ENCODE measurements at regions not wholly inside any gene's neighbourhood (a gene's known extent, or its start where the extent isn't known, plus 50 kb on each side); places are given as distances from the start of the nearest gene placed in this dataset.

DNA sequence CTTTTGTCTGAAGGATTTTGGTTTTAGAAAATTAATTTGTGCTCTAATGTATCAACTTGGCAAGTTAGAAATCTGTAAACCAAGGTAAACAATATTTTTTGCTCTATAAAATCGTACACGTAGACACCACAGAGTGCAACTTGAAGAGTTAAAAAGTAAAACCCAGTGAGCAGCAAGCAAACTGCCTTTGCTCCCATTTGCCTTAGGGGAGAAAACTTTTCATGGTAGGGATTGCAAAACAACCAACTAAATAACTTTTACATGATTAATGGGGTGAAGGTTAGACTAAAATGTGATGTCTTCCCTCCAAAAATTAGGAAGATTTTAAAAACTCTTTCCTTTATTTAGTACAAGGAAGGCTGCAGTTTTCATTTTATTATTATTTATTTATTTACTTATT, 224.2 kb upstream of the LYZL1 start:
- Histone ChIP-seq H4K20me1 (ENCODE audit: insufficient read depth, low read length) (no peaks in the 10 kb centered on the region), H3K4me1 (ENCODE audit: low read length) (no peaks in the 10 kb centered on the region)

DNA sequence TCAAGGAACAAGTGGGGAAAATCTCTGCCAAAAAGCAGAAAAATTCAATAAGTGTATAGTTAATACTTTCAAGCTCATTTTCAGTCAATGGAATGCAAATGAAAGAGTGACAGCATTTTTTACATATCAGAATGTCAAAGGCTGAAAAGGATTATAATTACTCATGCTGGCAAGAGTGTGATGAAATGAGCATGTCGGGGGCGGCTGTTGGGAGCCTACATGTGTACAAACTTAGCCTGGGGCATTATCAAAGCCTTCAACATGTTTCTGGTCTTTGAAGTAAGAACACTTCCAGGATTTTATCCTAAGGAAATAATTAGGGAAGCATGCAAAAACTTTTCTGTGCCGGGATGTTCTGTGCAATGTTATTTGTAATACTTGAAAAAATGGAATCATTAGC, 221.7 kb upstream of the LYZL1 start:
- Histone ChIP-seq H3K27me3 (replicated peaks; ENCODE audit: insufficient read depth, low read length) (no peaks in the 10 kb centered on the region), H3K27ac (ENCODE audit: low read length) (no peak overlapping the region), H3F3A (ENCODE audit: insufficient read depth, low read length) (no peaks in the 10 kb centered on the region), H3K79me2 (ENCODE audit: low read length) (no peaks in the 10 kb centered on the region), H3K4me2 (ENCODE audit: low read depth, low read length) (no peak overlapping the region), H3K9ac (ENCODE audit: low read length) (no peak overlapping the region), H3K9me2 (replicated peaks; ENCODE audit: insufficient read depth, low read length) (no peaks in the 10 kb centered on the region), H2AFZ (ENCODE audit: low read length) (no peak overlapping the region), H3K4me3 (ENCODE audit: low read length) (no peak overlapping the region), H4K20me1 (ENCODE audit: insufficient read depth, low read length) (no peaks in the 10 kb centered on the region), H3K4me1 (ENCODE audit: low read length) (no peaks in the 10 kb centered on the region), H3K36me3 (replicated peaks; ENCODE audit: insufficient read depth, low read length) (no peaks in the 10 kb centered on the region), H3K9me3 (replicated peaks; ENCODE audit: insufficient read depth, low read length) (no peaks in the 10 kb centered on the region)
- no peak for TF ChIP-seq EZH2 (optimal IDR thresholded peaks at IDR 0.05; ENCODE audit: low read depth, low read length)
- TF ChIP-seq EZH2phosphoT487 (IDR thresholded peaks at IDR 0.05; ENCODE audit: low read length) = no peak
- TF ChIP-seq, protein P1, sequence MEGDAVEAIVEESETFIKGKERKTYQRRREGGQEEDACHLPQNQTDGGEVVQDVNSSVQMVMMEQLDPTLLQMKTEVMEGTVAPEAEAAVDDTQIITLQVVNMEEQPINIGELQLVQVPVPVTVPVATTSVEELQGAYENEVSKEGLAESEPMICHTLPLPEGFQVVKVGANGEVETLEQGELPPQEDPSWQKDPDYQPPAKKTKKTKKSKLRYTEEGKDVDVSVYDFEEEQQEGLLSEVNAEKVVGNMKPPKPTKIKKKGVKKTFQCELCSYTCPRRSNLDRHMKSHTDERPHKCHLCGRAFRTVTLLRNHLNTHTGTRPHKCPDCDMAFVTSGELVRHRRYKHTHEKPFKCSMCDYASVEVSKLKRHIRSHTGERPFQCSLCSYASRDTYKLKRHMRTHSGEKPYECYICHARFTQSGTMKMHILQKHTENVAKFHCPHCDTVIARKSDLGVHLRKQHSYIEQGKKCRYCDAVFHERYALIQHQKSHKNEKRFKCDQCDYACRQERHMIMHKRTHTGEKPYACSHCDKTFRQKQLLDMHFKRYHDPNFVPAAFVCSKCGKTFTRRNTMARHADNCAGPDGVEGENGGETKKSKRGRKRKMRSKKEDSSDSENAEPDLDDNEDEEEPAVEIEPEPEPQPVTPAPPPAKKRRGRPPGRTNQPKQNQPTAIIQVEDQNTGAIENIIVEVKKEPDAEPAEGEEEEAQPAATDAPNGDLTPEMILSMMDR (IDR thresholded peaks at IDR 0.05; ENCODE audit: low read length) = no peak
- DNase-seq = no peak

More for the DNA sequence above, 224.2 kb upstream of the LYZL1 start:
- no peak for TF ChIP-seq EZH2phosphoT487 (IDR thresholded peaks at IDR 0.05; ENCODE audit: low read length)
- TF ChIP-seq, protein P1 (IDR thresholded peaks at IDR 0.05; ENCODE audit: low read length) = no peak
- TF ChIP-seq EZH2 (optimal IDR thresholded peaks at IDR 0.05; ENCODE audit: low read depth, low read length) = no peak
- Histone ChIP-seq H2AFZ (ENCODE audit: low read length) (no peak overlapping the region), H3F3A (ENCODE audit: insufficient read depth, low read length) (no peaks in the 10 kb centered on the region), H3K27me3 (replicated peaks; ENCODE audit: insufficient read depth, low read length) (no peaks in the 10 kb centered on the region), H3K9ac (ENCODE audit: low read length) (no peak overlapping the region), H3K4me3 (ENCODE audit: low read length) (no peak overlapping the region), H3K27ac (ENCODE audit: low read length) (no peak overlapping the region), H3K4me2 (ENCODE audit: low read depth, low read length) (no peak overlapping the region), H3K9me3 (replicated peaks; ENCODE audit: insufficient read depth, low read length) (no peaks in the 10 kb centered on the region), H3K79me2 (ENCODE audit: low read length) (no peaks in the 10 kb centered on the region), H3K9me2 (replicated peaks; ENCODE audit: insufficient read depth, low read length) (no peaks in the 10 kb centered on the region), H3K36me3 (replicated peaks; ENCODE audit: insufficient read depth, low read length) (no peaks in the 10 kb centered on the region)
- DNase-seq = no peak

DNA sequence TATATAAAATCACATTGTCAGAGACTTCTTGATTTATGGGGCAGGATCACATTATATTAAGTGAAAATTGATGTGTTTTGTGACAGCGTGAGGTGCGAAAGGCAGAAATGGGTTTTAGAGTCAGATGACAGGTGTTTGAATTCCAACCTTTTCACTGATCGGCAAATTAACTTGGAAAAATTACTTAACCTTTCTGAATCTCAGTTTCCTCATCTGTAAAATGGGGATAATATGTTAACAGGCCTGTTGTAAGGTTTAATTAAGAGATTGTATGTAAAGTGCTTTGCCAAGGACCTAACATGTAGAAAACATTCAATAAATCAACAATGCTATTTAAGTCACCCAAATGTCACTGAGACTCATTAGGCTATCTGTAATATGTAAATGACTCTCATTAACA, 221.2 kb upstream of the LYZL1 start:
- no peak overlapping the region for H3K9ac ChIP-seq (ENCODE audit: low read length)

More for the DNA sequence above, 221.2 kb upstream of the LYZL1 start:
- Histone ChIP-seq H3K27me3 (replicated peaks; ENCODE audit: insufficient read depth, low read length) (no peaks in the 10 kb centered on the region), H3K4me2 (ENCODE audit: low read depth, low read length) (no peak overlapping the region), H3K4me1 (ENCODE audit: low read length) (no peaks in the 10 kb centered on the region), H3K27ac (ENCODE audit: low read length) (no peak overlapping the region), H3K36me3 (replicated peaks; ENCODE audit: insufficient read depth, low read length) (no peaks in the 10 kb centered on the region), H2AFZ (ENCODE audit: low read length) (no peak overlapping the region), H3K4me3 (ENCODE audit: low read length) (no peak overlapping the region), H3K9me3 (replicated peaks; ENCODE audit: insufficient read depth, low read length) (no peaks in the 10 kb centered on the region), H3K9me2 (replicated peaks; ENCODE audit: insufficient read depth, low read length) (no peaks in the 10 kb centered on the region), H4K20me1 (ENCODE audit: insufficient read depth, low read length) (no peaks in the 10 kb centered on the region), H3F3A (ENCODE audit: insufficient read depth, low read length) (no peaks in the 10 kb centered on the region), H3K79me2 (ENCODE audit: low read length) (no peaks in the 10 kb centered on the region)
- TF ChIP-seq EZH2phosphoT487 (IDR thresholded peaks at IDR 0.05; ENCODE audit: low read length) (no peak), EZH2 (optimal IDR thresholded peaks at IDR 0.05; ENCODE audit: low read depth, low read length) (no peak)
- TF ChIP-seq, protein P1 (IDR thresholded peaks at IDR 0.05; ENCODE audit: low read length) = no peak
- no peak for DNase-seq
